ENCODE measurements at regions not wholly inside any gene's neighbourhood (a gene's known extent, or its start where the extent isn't known, plus 50 kb on each side); places are given as distances from the start of the nearest gene placed in this dataset.

DNA sequence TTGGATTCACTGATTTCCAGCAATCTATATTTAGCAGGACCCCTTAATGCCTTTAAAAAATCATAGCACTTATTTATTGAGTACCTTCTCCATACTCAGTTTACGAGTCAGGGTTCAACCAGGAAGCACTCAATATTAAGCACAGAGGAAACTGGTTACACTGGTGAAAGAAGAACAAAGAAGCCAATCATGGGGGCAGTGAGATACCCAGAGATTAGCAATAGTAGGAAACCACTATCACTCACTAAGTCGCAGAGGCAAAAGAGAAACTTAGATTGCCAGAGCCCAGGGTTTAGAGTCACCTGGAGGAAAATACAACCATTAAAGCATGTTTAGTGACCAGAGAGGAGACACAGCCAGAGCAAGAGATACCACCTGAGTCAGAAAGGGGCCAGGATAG, 670.5 kb upstream of the USP24 start:
- no peak for DNase-seq
- H3K9me3 ChIP-seq = no peaks in the 10 kb centered on the region
- H3K4me3 ChIP-seq = no peak overlapping the region
- peaks cover 4% of the 10 kb centered on the region for H3K4me1 ChIP-seq (ENCODE audit: insufficient read depth)
- TF ChIP-seq, protein P1, sequence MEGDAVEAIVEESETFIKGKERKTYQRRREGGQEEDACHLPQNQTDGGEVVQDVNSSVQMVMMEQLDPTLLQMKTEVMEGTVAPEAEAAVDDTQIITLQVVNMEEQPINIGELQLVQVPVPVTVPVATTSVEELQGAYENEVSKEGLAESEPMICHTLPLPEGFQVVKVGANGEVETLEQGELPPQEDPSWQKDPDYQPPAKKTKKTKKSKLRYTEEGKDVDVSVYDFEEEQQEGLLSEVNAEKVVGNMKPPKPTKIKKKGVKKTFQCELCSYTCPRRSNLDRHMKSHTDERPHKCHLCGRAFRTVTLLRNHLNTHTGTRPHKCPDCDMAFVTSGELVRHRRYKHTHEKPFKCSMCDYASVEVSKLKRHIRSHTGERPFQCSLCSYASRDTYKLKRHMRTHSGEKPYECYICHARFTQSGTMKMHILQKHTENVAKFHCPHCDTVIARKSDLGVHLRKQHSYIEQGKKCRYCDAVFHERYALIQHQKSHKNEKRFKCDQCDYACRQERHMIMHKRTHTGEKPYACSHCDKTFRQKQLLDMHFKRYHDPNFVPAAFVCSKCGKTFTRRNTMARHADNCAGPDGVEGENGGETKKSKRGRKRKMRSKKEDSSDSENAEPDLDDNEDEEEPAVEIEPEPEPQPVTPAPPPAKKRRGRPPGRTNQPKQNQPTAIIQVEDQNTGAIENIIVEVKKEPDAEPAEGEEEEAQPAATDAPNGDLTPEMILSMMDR (IDR thresholded peaks at IDR 0.05) = no peak
- TF ChIP-seq POLR2A (IDR thresholded peaks at IDR 0.05) (no peak), EP300 (IDR thresholded peaks at IDR 0.05) (no peak)
- intact Hi-C loops (cut with DNase I) = no loop called here
- WGBS, 3 donors = 90 to 96% (median 93%) methylated on average over 2 of the region's 2 CpGs
- no peaks in the 10 kb centered on the region for H3K27me3 ChIP-seq
- no peaks in the 10 kb centered on the region for H3K36me3 ChIP-seq
- H3K27ac ChIP-seq = no peak overlapping the region

DNA sequence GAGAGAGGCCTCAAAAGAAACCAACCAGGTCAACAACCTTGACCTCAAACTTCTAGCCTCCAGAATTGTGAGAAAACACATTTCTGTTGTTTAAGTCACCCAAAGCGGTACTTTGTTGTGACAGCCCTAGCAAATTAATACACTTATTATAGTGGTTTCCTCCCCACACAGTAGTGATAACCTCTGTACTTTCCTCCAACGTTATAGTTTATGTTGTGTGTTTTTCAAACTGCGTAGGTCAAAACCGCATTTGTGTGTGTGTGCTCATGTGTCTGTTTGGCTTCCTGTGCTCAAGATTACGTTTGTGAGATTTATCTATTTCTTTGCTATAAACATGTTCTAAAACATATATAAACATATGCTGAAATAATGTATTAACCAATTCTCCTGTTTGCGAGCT, 667.8 kb upstream of the USP24 start:
- H3K9me3 ChIP-seq = no peaks in the 10 kb centered on the region
- WGBS, 3 donors = 25 to 55% (median 45%) methylated on average over 6 of the region's 6 CpGs
- TF ChIP-seq, protein P1 (IDR thresholded peaks at IDR 0.05) = no peak
- no peak for DNase-seq
- no peaks in the 10 kb centered on the region for H3K27me3 ChIP-seq
- H3K4me3 ChIP-seq = no peak overlapping the region
- H3K36me3 ChIP-seq = no peaks in the 10 kb centered on the region
- intact Hi-C loops (cut with DNase I) = no loop called here
- H3K4me1 ChIP-seq (ENCODE audit: insufficient read depth) = peaks cover 4% of the 10 kb centered on the region
- no peak overlapping the region for H3K27ac ChIP-seq

DNA sequence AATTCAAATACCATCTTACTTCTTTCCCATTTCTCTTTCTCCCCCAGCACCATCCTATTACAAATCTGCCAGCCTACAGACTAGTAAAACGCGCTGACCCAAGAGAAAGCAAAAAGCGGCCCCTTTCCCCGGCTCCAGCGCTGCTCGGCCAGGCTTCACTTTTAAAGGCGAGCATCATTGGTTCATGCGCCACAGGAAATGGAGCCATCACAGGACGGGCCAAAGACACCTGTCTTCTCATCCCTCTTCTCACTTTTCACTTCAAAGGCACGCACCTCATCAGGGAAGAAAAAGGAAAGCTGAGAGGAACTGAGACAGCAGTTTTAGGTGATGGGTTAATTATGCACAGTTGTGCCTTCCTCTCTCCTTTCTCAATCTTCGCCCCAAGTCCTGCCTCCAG, 664.2 kb upstream of the USP24 start:
- intact Hi-C loops (cut with DNase I) = no loop called here
- 96 to 97% (median 97%) methylated on average over 11 of the region's 11 CpGs for WGBS, 3 donors
- Histone ChIP-seq H3K4me1 (ENCODE audit: insufficient read depth) (peaks cover 4% of the 10 kb centered on the region), H3K9me3 (no peaks in the 10 kb centered on the region), H3K27me3 (no peaks in the 10 kb centered on the region), H3K27ac (no peak overlapping the region), H3K36me3 (no peaks in the 10 kb centered on the region), H3K4me3 (no peak overlapping the region)
- no peak for TF ChIP-seq EP300 (IDR thresholded peaks at IDR 0.05)
- TF ChIP-seq POLR2A (IDR thresholded peaks at IDR 0.05) = no peak
- TF ChIP-seq, protein P1 (IDR thresholded peaks at IDR 0.05) = no peak
- DNase-seq = no peak

DNA sequence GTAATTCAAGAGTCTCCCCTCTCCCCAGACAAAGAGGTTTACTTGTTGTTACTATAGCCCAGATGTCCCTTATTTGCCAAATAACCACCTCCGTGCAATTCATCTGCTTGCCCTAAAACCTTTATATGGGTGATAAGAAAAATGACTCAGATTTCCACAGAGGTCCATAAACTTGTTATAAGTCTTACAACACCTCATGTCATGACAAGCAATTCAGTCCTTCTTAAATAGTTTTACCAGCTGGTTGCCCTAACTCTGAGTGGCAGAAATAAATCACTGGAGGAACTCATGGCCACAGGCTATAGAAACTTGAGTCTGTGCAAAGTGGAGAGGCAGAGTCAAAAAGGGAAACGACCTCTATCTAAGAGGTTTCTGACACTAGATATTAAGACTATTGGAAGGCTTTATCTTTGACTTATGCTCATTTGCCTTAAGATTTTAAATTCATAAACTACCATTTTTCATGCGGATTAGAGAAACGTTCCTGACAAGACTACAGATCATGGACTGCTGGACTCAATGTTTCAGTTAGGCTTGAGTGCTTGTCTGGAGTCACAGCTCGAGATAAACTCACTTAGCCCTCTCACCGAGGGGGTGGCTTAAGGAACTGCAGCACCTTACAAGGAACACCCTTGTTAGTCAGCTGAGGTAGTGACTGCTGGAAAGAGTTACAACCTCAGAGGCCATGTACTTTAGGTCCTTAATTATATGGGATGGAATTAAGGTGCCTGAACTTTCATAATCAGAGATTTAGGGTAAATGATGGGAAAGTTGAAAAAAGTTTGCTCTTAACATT, 662.5 kb upstream of the USP24 start:
- Histone ChIP-seq H3K27me3 (no peaks in the 10 kb centered on the region), H3K9me3 (no peaks in the 10 kb centered on the region), H3K4me3 (no peak overlapping the region), H3K36me3 (no peaks in the 10 kb centered on the region), H3K27ac (no peak overlapping the region), H3K4me1 (ENCODE audit: insufficient read depth) (peaks cover under 1% of the 10 kb centered on the region)
- intact Hi-C loops (cut with DNase I) = no loop called here
- DNase-seq = no peak
- 73 to 78% (median 75%) methylated on average over 6 of the region's 6 CpGs for WGBS, 3 donors
- no peak for TF ChIP-seq POLR2A (IDR thresholded peaks at IDR 0.05)
- TF ChIP-seq, protein P1 (IDR thresholded peaks at IDR 0.05) = no peak
- no peak for TF ChIP-seq EP300 (IDR thresholded peaks at IDR 0.05)

Data from ovary (tissue), 7 donors.